ENCODE measurements at regions not wholly inside any gene's neighbourhood (a gene's known extent, or its start where the extent isn't known, plus 50 kb on each side); places are given as distances from the start of the nearest gene placed in this dataset.
"Not testable (repeated sequence)": the region's sequence is repeated elsewhere in the genome, so short reads cannot be mapped to it uniquely, and the experiment has no call there.

GRCh38 chr2:91974401-91975129, 2896.7 kb upstream of the TEKT4 start:
- DNase-seq (ENCODE audit: low spot score in 2 of 2), result no peak
- FAIRE-seq, result no peak

- DNase-seq (ENCODE audit: low spot score in 2 of 2) (no peak), FAIRE-seq (no peak)
These were observed 2896.1 kb upstream of the TEKT4 start for GRCh38 chr2:91975130-91975491.

GRCh38 chr2:91981016-91981668, 2890.1 kb upstream of the TEKT4 start:
- DNase-seq (ENCODE audit: low spot score in 2 of 2); FAIRE-seq: not testable (repeated sequence)

- DNase-seq (ENCODE audit: low spot score in 2 of 2); FAIRE-seq: not testable (repeated sequence)
These were observed 2889.6 kb upstream of the TEKT4 start for GRCh38 chr2:91981669-91982020.

GRCh38 chr2:91982217-91982616, 2889.0 kb upstream of the TEKT4 start:
- not testable (repeated sequence) for FAIRE-seq; DNase-seq (ENCODE audit: low spot score in 2 of 2)

GRCh38 chr2:91983257-91983656, 2888.0 kb upstream of the TEKT4 start:
- FAIRE-seq; DNase-seq (ENCODE audit: low spot score in 2 of 2): not testable (repeated sequence)

GRCh38 chr2:91983696-91984095, 2887.5 kb upstream of the TEKT4 start:
- not testable (repeated sequence) for DNase-seq (ENCODE audit: low spot score in 2 of 2); FAIRE-seq

- DNase-seq (ENCODE audit: low spot score in 2 of 2); FAIRE-seq: not testable (repeated sequence)
These were observed 2887.1 kb upstream of the TEKT4 start for GRCh38 chr2:91984107-91984506.

GRCh38 chr2:91985490-91985889, 2885.7 kb upstream of the TEKT4 start:
- not testable (repeated sequence) for DNase-seq (ENCODE audit: low spot score in 2 of 2); FAIRE-seq

GRCh38 chr2:91986893-91987292, 2884.3 kb upstream of the TEKT4 start:
- DNase-seq (ENCODE audit: low spot score in 2 of 2); FAIRE-seq: not testable (repeated sequence)

- peak; percentile 99 for FAIRE-seq
- DNase-seq (ENCODE audit: low spot score in 2 of 2), result not testable (repeated sequence)
These were observed 2882.5 kb upstream of the TEKT4 start for GRCh38 chr2:91988754-91989153.

GRCh38 chr2:91989781-91990180, 2881.4 kb upstream of the TEKT4 start:
- FAIRE-seq, result peak; percentile 37
- DNase-seq (ENCODE audit: low spot score in 2 of 2), result not testable (repeated sequence)

- not testable (repeated sequence) for FAIRE-seq; DNase-seq (ENCODE audit: low spot score in 2 of 2)
These were observed 2864.7 kb upstream of the TEKT4 start for GRCh38 chr2:92006557-92006956.
